IPS-18a (cell line): ENCODE measurements at regions not wholly inside any gene's neighbourhood (a gene's known extent, or its start where the extent isn't known, plus 50 kb on each side); places are given as distances from the start of the nearest gene placed in this dataset.

ENCODE experiments used
- H3K27ac ChIP-seq: one replicate; pipeline ENCODE4 v1.5.1; 2013; ENCODE audit warnings: low read length
- H3K27me3 ChIP-seq: one replicate; pipeline ENCODE4 v1.6.1; 2013; ENCODE audit warnings: mild to moderate bottlenecking, low read length; ENCODE audit not compliant: control insufficient read depth, insufficient read depth
- H3K36me3 ChIP-seq: one replicate; pipeline ENCODE4 v1.6.1; 2013; ENCODE audit warnings: low read depth, low read length; ENCODE audit not compliant: control insufficient read depth
- H3K4me1 ChIP-seq: one replicate; pipeline ENCODE4 v1.6.1; 2013; ENCODE audit warnings: low read depth, low read length; ENCODE audit not compliant: control insufficient read depth
- H3K4me3 ChIP-seq: one replicate; pipeline ENCODE4 v1.5.1; 2013; ENCODE audit warnings: low read length
- H3K9ac ChIP-seq: one replicate; pipeline ENCODE4 v1.6.1; 2013; ENCODE audit warnings: mild to moderate bottlenecking, low read length, moderate library complexity
- H3K9me3 ChIP-seq: one replicate; pipeline ENCODE4 v1.6.1; 2013; ENCODE audit warnings: low read depth, low read length; ENCODE audit not compliant: control insufficient read depth

DNA sequence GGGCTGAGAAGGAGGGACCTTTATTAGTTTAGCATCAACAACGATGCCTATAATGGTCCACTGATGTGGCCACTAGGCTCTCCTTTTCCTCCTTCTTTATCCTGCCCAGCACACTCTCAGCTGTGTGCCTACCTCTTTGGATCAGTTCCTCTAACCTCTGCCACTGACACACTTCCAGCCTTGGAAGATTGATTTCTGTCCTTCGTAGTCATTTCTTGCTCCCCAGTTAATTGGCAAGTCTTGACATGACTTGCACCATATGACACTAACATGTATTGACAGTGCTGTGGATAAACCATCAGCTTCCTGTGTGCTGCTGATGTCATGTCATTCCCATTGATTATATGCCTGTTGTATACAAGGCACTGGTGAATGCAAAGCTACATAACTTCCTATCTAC, 90.2 kb upstream of the PLEKHG7 start:
- Histone ChIP-seq H3K9ac (no peak overlapping the region), H3K4me3 (no peak overlapping the region), H3K27ac (no peak overlapping the region), H3K27me3 (no peaks in the 10 kb centered on the region), H3K4me1 (peaks cover 16% of the 10 kb centered on the region), H3K9me3 (no peaks in the 10 kb centered on the region), H3K36me3 (no peaks in the 10 kb centered on the region)

DNA sequence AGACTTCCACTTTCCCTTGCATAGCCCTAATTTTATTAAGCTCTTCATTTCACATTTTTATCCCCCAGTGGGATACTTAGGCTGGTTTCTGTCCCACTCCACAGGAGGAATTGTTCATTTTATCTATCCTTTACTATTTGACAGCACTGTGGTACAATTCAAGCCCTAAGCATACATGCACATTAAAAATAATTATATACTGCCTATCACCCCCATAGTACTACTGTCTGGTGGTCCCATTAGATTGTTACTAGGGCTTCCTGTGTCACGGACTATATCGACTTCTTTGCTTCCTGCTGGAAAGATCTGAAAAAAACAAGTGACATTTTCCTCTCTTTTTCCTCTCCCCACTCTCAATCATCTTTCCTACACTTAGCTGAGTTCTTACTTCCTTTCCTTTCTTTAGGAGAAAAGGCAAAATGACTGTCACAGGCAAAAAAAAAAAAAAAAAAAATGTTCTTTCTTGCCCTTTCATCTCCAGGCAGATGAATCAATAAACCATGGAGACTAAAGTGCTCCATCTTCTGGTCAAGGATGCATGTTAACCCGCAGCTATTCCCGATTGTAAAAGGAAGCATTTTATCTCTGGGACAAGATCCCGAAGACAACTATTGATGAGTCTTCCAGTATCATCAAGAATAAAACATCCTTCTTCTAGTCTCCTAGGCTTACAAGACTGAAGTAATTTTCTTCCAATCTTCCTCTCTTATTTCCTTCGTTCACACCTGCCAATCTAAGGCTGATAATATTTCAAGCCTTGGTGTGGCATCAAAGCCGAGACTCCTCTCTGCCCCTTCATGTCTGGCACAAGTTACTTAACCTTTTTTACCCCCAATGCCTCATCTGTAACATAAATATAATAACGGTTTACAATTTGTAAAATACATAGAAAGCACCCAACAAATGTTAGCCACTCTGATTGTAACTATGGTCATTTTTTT, 94.4 kb upstream of the PLEKHG7 start:
- Histone ChIP-seq H3K9ac (no peak overlapping the region), H3K27ac (no peak overlapping the region), H3K36me3 (no peaks in the 10 kb centered on the region), H3K4me1 (peaks cover 13% of the 10 kb centered on the region), H3K9me3 (no peaks in the 10 kb centered on the region), H3K27me3 (no peaks in the 10 kb centered on the region), H3K4me3 (no peak overlapping the region)

DNA sequence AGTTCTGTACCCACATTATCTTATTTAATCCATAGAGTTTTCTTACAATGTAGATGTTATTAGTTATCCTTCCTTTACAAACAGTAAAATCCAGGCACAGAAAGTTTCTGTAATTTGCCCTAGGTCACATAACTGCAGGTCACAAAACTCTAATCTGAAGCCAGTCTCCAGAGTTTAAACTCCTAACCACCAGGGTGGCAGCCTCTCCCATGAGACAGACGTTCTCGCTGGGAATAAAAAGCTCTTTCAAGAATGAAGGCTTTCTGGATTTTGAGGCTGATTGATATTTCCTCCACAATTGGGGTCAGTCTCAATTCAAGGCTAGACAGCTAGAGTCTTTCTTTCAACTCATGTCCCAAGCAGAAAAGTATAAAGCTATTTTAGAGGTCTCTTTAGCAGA, 95.8 kb upstream of the PLEKHG7 start:
- H3K27ac ChIP-seq = no peak overlapping the region
- H3K4me1 ChIP-seq = peaks cover 13% of the 10 kb centered on the region
- H3K9ac ChIP-seq = no peak overlapping the region
- H3K4me3 ChIP-seq = no peak overlapping the region
- no peaks in the 10 kb centered on the region for H3K9me3 ChIP-seq
- H3K36me3 ChIP-seq = no peaks in the 10 kb centered on the region
- H3K27me3 ChIP-seq = no peaks in the 10 kb centered on the region

DNA sequence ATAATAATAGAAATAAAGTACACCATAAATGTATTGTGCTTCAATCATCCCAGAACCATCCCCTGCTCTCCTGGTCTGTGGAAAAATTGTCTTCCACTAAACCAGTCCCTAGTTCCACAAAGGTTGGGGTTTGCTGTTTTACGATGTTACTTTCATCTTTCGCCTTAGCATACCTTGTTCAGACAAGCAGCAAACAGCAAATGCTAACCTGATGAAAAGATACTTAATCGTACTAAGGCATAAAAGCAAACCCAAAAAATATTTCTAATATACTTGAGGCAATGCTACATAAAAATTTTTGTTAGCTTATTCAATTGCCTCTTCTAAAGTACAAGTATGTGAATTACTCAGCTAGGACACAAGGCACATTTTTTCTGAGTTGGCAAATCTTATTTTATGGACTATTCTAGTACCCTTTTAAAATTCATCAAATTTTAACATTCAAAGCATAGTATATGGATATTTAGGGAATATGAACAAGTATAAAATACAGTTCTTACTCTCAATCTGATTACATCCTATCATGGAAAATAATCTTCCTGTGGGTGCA, 97.1 kb upstream of the PLEKHG7 start:
- no peaks in the 10 kb centered on the region for H3K36me3 ChIP-seq
- no peaks in the 10 kb centered on the region for H3K9me3 ChIP-seq
- no peak overlapping the region for H3K27ac ChIP-seq
- no peak overlapping the region for H3K9ac ChIP-seq
- no peaks in the 10 kb centered on the region for H3K27me3 ChIP-seq
- H3K4me3 ChIP-seq = no peak overlapping the region
- peaks cover 10% of the 10 kb centered on the region for H3K4me1 ChIP-seq

DNA sequence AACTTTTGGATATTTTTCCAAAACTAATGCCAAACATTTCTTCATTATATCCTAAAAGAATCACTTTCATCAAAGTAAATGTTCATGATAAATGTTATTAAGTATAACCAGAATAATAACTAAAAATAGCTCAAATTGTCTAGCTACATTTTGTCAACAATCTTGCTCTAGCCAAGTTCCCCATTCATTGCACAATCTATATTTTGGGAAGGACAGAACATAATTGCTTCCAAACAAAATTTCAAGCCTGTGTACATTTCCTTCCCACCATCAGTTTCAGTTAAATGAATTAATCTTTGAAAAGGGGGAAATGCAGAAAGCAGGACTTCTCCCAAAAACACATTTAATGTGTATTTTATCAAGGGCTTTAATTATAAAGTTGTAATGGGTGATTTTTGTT, 98.0 kb upstream of the PLEKHG7 start:
- no peaks in the 10 kb centered on the region for H3K27me3 ChIP-seq
- peaks cover 1% of the 10 kb centered on the region for H3K4me1 ChIP-seq
- no peak overlapping the region for H3K4me3 ChIP-seq
- no peak overlapping the region for H3K27ac ChIP-seq
- H3K36me3 ChIP-seq = no peaks in the 10 kb centered on the region
- no peak overlapping the region for H3K9ac ChIP-seq
- H3K9me3 ChIP-seq = peaks cover 6% of the 10 kb centered on the region

DNA sequence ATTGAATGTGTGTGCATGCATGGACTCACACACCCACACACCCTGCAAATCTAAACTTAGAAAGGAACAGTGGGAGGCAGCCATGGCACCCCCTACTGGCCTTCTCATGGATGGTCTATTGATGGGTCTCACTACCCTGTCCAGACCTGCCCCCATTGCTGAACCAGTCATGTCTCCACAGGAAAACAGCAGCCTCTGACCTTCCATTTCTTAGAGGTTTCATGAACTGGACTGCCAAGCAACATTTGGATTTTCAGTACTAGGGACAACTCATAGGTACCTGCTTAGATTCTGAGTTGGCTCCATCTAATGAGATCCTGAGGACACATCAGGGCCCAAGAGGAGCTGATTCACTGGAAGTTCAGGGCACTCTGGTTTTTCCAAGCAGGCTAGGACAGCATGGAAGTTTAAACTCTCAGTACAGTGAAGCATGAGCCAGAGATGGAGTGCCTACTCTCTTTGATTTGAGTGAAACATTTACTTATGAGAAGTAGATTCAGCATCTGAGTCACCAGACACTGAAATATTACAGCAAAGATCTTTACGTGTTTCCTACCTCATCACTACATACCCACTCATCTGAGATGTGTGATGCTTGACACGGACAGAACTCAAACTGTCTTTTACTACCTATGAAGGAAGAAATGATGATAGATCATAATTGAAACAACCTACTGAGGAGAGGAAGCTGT, 98.9 kb upstream of the PLEKHG7 start:
- H3K9ac ChIP-seq = no peak overlapping the region
- H3K4me3 ChIP-seq = no peak overlapping the region
- H3K36me3 ChIP-seq = no peaks in the 10 kb centered on the region
- H3K27ac ChIP-seq = no peak overlapping the region
- H3K9me3 ChIP-seq = peaks cover 7% of the 10 kb centered on the region
- H3K4me1 ChIP-seq = no peaks in the 10 kb centered on the region
- H3K27me3 ChIP-seq = no peaks in the 10 kb centered on the region

DNA sequence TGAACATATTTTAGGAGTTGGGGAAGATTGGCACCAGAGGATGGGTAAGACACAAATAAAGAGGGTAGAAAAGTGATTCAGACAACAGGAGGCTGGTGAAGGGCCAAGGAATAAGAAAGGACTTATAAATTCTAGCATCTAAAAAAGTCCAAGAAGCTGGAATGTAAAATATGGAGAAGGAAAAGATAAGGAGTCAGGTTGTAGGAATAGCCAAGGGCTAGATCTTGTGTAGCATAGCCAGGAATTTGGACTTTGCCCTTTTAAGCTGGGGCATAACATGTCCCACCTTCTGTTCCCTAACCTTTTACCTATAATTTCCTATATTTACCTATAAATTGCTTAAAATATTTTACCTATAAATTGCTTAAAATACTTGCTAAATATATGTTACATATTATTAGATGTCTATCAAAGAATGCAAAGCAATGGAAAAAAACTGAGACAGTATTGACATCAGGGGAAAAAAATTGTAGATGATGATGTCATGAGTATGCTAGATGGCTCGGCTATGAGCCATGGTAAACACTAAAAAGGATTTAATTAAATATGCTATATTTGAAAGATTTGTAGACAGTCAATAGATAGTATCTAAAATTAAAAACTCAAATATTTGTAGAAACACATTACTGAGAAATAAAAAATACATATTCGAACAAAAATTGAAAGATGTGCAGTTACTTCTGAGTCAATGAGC, 99.7 kb upstream of the PLEKHG7 start:
- no peaks in the 10 kb centered on the region for H3K4me1 ChIP-seq
- H3K36me3 ChIP-seq = no peaks in the 10 kb centered on the region
- H3K9me3 ChIP-seq = peaks cover 7% of the 10 kb centered on the region
- H3K4me3 ChIP-seq = no peak overlapping the region
- H3K9ac ChIP-seq = no peak overlapping the region
- H3K27me3 ChIP-seq = no peaks in the 10 kb centered on the region
- no peak overlapping the region for H3K27ac ChIP-seq

DNA sequence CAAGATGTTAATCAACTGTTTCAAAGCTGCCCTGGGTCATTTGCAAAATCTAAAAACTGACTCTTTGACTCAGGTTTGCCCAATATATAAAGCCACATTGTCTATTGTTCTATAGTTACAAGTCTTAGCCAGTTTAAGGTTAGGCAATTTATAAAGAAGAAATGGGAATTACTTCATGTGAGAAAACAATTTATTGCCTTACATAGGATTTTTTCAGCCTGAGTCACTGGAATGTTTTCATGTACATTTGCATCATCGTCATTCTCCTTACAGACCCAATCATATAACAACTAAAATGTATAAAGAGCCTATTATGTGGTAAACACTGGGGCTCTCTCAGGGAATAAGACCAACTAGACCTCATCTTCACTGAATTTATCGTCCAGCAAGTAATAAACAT, 100.3 kb upstream of the PLEKHG7 start:
- no peaks in the 10 kb centered on the region for H3K27me3 ChIP-seq
- no peak overlapping the region for H3K4me3 ChIP-seq
- H3K9ac ChIP-seq = no peak overlapping the region
- no peaks in the 10 kb centered on the region for H3K36me3 ChIP-seq
- no peak overlapping the region for H3K27ac ChIP-seq
- no peaks in the 10 kb centered on the region for H3K4me1 ChIP-seq
- peaks cover 7% of the 10 kb centered on the region for H3K9me3 ChIP-seq

DNA sequence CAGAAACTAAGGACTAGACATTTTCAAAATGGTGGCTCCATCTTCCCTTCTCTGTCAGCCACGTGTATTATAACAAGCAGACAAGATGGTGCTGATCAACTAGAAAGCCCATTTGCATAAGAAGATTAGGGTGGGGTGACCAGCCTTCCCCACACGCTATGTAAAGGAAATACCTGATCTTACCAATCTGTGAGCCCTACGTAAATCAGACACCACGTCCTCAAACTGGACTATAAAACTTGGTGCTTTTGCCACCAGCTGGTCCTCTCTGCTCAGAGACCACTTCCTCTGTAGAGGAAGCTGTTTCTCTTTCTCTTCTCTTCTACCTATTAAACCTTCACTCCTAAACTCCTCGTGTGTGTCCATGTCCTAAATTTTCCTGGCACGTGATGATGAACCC, 101.1 kb upstream of the PLEKHG7 start:
- Histone ChIP-seq H3K4me3 (no peak overlapping the region), H3K9ac (no peak overlapping the region), H3K4me1 (no peaks in the 10 kb centered on the region), H3K36me3 (no peaks in the 10 kb centered on the region), H3K27me3 (no peaks in the 10 kb centered on the region), H3K27ac (no peak overlapping the region), H3K9me3 (peaks cover 7% of the 10 kb centered on the region)

DNA sequence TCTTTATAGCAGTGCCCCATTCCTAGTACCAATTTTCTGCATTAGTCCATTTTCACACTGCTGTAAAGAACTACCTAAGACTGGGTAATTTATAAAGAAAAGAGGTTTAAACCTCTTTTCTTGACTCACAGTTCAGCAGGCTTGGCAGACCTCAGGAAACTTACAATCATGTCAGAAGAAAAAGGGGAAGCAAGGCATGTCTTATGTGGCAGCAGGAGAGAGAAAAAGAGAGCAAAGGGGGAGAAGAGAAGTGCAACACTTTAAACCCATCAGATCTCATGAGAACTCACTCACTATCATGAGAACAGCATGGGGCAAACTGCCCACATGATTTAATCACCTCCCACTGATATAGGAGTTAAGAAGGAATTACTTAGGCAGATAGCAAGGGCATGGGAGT, 101.6 kb upstream of the PLEKHG7 start:
- Histone ChIP-seq H3K27me3 (no peaks in the 10 kb centered on the region), H3K4me1 (no peaks in the 10 kb centered on the region), H3K27ac (no peak overlapping the region), H3K9ac (no peak overlapping the region), H3K36me3 (no peaks in the 10 kb centered on the region), H3K9me3 (peaks cover 7% of the 10 kb centered on the region), H3K4me3 (no peak overlapping the region)

DNA sequence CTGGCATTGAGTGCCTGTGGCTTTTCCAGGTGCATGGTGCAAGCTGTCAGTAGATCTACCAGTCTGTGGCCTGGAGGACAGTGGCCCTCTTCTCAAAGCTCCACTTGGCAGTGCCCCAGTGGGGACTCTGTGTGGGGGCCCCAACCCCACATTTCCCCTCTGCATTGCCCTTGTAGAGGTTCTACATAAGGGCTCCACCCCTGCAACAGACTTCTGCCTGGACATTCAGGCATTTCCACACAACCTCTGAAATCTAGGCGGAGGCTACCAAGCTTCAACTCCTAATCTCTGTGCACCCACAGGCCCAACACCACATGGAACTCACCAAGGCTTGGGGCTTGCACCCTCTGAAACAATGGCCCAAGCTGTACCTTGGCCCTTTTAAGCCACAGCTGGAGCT, 102.7 kb upstream of the PLEKHG7 start:
- peaks cover 7% of the 10 kb centered on the region for H3K9me3 ChIP-seq
- H3K4me1 ChIP-seq = no peaks in the 10 kb centered on the region
- H3K36me3 ChIP-seq = no peaks in the 10 kb centered on the region
- no peaks in the 10 kb centered on the region for H3K27me3 ChIP-seq
- H3K27ac ChIP-seq = no peak overlapping the region
- no peak overlapping the region for H3K4me3 ChIP-seq
- no peak overlapping the region for H3K9ac ChIP-seq
